ENCODE measurements at regions not wholly inside any gene's neighbourhood (a gene's known extent, or its start where the extent isn't known, plus 50 kb on each side); places are given as distances from the start of the nearest gene placed in this dataset.

DNA sequence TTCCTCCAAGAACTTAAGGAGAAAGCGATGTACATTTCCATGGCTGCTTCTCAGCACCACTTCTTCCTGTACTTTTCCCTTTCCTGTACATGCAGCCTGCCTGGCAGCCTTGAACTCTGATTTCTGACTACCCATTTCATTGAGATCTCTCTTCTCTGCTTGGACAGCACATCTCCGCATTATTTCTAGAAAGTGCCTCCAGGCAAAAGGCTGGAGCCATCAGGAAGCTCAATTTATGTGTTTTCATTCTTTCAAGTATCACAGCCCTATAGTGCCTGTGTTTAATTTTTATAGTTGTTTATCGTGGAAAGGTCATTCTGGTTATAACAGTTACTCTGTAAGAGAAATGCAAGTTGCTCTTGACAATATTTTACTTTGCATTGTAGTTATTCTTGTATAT, 688.0 kb upstream of the ANKRD30A start:
- no peaks in the 10 kb centered on the region for H3K9me3 ChIP-seq
- H3K9ac ChIP-seq (ENCODE audit: low read depth in 2 of 2, low read length in 2 of 2), result no peak overlapping the region
- intact Hi-C loops (cut with DNase I), result no loop called here
- H3K27me3 ChIP-seq, result no peaks in the 10 kb centered on the region
- H3K4me1 ChIP-seq, result no peaks in the 10 kb centered on the region
- no peak overlapping the region for H3K27ac ChIP-seq
- H3K36me3 ChIP-seq, result no peaks in the 10 kb centered on the region
- TF ChIP-seq, protein P1, sequence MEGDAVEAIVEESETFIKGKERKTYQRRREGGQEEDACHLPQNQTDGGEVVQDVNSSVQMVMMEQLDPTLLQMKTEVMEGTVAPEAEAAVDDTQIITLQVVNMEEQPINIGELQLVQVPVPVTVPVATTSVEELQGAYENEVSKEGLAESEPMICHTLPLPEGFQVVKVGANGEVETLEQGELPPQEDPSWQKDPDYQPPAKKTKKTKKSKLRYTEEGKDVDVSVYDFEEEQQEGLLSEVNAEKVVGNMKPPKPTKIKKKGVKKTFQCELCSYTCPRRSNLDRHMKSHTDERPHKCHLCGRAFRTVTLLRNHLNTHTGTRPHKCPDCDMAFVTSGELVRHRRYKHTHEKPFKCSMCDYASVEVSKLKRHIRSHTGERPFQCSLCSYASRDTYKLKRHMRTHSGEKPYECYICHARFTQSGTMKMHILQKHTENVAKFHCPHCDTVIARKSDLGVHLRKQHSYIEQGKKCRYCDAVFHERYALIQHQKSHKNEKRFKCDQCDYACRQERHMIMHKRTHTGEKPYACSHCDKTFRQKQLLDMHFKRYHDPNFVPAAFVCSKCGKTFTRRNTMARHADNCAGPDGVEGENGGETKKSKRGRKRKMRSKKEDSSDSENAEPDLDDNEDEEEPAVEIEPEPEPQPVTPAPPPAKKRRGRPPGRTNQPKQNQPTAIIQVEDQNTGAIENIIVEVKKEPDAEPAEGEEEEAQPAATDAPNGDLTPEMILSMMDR (IDR thresholded peaks at IDR 0.05), result no peak
- no peak overlapping the region for H3K4me3 ChIP-seq
- no peak for DNase-seq

DNA sequence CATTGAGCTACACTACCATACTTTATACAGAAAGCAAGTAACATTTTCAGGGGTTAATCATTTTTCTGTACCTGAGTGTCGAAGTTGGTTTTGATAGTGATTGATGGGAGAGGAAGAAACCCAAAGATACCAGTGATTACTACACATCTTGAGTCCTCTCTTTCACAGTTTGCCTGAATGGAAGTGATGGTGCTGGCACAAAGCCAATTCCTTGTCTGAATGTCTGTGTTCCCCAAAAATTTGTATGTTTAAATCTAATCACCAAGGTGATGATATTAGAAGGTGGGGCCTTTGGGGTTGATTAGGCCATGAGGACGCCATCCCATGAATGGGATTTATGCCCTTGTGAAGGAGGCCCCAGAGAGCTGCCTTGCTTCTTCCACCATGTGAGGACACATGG, 696.9 kb upstream of the ANKRD30A start:
- H3K9me3 ChIP-seq, result no peaks in the 10 kb centered on the region
- H3K27ac ChIP-seq, result no peak overlapping the region
- no peaks in the 10 kb centered on the region for H3K4me1 ChIP-seq
- TF ChIP-seq, protein P1 (IDR thresholded peaks at IDR 0.05), result no peak
- no peak overlapping the region for H3K4me3 ChIP-seq
- no peak for DNase-seq
- H3K9ac ChIP-seq (ENCODE audit: low read depth in 2 of 2, low read length in 2 of 2), result no peak overlapping the region
- no peaks in the 10 kb centered on the region for H3K27me3 ChIP-seq
- intact Hi-C loops (cut with DNase I), result no loop called here
- H3K36me3 ChIP-seq, result no peaks in the 10 kb centered on the region

- no peaks in the 10 kb centered on the region for H3K4me1 ChIP-seq
- no peak overlapping the region for H3K9ac ChIP-seq (ENCODE audit: low read depth in 2 of 2, low read length in 2 of 2)
- H3K27ac ChIP-seq, result no peak overlapping the region
- H3K4me3 ChIP-seq, result no peak overlapping the region
- no peaks in the 10 kb centered on the region for H3K9me3 ChIP-seq
- no peaks in the 10 kb centered on the region for H3K36me3 ChIP-seq
- TF ChIP-seq, protein P1 (IDR thresholded peaks at IDR 0.05), result no peak
- H3K27me3 ChIP-seq, result no peaks in the 10 kb centered on the region
- intact Hi-C loops (cut with DNase I), result no loop called here
- no peak for DNase-seq
Measured at GRCh38 chr10:36425131-36425797, 700.1 kb upstream of the ANKRD30A start.

- H3K4me3 ChIP-seq, result no peak overlapping the region
- H3K9me3 ChIP-seq, result no peaks in the 10 kb centered on the region
- intact Hi-C loops (cut with DNase I), result no loop called here
Measured at GRCh38 chr10:36424502-36424901, 700.9 kb upstream of the ANKRD30A start.

GRCh38 chr10:36423821-36424248, 701.6 kb upstream of the ANKRD30A start:
- no peaks in the 10 kb centered on the region for H3K27me3 ChIP-seq
- DNase-seq, result no peak
- no peaks in the 10 kb centered on the region for H3K9me3 ChIP-seq
- no peak overlapping the region for H3K9ac ChIP-seq (ENCODE audit: low read depth in 2 of 2, low read length in 2 of 2)
- H3K27ac ChIP-seq, result no peak overlapping the region
- TF ChIP-seq, protein P1 (IDR thresholded peaks at IDR 0.05), result no peak
- no peaks in the 10 kb centered on the region for H3K36me3 ChIP-seq
- no peak overlapping the region for H3K4me3 ChIP-seq
- intact Hi-C loops (cut with DNase I), result no loop called here
- H3K4me1 ChIP-seq, result no peaks in the 10 kb centered on the region

More at GRCh38 chr10:36424502-36424901, 700.9 kb upstream of the ANKRD30A start:
- Histone ChIP-seq H3K27me3 (no peaks in the 10 kb centered on the region), H3K36me3 (no peaks in the 10 kb centered on the region), H3K27ac (no peak overlapping the region), H3K4me1 (no peaks in the 10 kb centered on the region), H3K9ac (ENCODE audit: low read depth in 2 of 2, low read length in 2 of 2) (no peak overlapping the region)
- no peak for DNase-seq
- TF ChIP-seq, protein P1 (IDR thresholded peaks at IDR 0.05), result no peak
